HFF-Myc (cell line): ENCODE measurements at regions not wholly inside any gene's neighbourhood (a gene's known extent, or its start where the extent isn't known, plus 50 kb on each side); places are given as distances from the start of the nearest gene placed in this dataset.

Experiments
- DNase-seq: peaks from one replicate; pipeline ENCODE4 v3.0.0-alpha.2; 2011; ENCODE audit warnings: low read depth; ENCODE audit errors: extremely low read depth
- H3K4me3 ChIP-seq: replicated peaks from 2 replicates; pipeline ENCODE4 v1.5.1; 2011; ENCODE audit warnings: low read depth, mild to moderate bottlenecking, control low read depth, low read length
- CTCF ChIP-seq: IDR thresholded peaks from 2 replicates; pipeline ENCODE4 v1.5.1; 2012; ENCODE audit warnings: mild to moderate bottlenecking, low read depth, low read length, control low read depth; ENCODE audit errors: missing control alignments

DNA sequence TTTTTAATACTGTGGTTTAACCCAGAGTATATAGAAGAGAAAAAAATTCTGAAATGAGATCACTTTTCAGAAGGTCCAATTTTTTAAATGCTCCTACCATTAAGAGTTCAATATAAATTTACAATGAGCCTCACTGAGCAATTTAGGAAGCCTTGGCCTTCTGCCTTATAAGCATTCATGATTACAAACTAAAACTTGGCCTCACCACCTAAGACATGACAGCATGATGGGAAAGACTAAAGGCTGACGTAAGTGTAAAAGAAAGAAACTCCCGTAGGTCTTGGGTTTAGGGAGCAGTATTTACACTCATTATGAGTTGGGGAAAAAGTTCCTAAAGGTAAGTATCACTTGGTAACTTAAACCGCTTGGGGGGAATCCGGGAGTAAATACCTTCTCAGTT, 70.7 kb upstream of the ESRRG start:
- H3K4me3 ChIP-seq, result no peak overlapping the region
- no peak for DNase-seq
- TF ChIP-seq CTCF, result no peak

DNA sequence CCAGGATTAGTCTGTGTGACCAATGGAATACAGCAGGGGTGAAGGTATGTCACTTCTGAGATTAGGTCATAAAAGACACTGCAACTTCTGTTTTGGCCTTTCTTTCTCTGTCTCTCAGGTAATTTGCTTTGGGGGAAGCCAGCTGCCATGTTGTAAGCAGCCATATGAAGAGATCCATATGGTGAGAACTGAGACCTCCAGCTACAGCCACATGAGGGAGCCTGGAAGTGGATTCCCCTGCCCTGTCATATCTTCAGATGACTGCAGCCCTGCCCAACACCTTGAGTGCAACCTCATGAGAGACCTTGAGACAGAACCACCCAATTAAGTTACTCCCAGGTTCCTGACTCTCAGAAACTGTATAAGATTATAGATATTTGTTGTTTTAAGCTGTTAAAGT, 70.1 kb upstream of the ESRRG start:
- DNase-seq, result no peak

GRCh38 chr1:216788671-216789070, 65.4 kb upstream of the ESRRG start:
- H3K4me3 ChIP-seq, result no peak overlapping the region
- TF ChIP-seq CTCF, result no peak
- DNase-seq, result no peak

More for the DNA sequence above, 70.1 kb upstream of the ESRRG start:
- no peak for TF ChIP-seq CTCF
- no peak overlapping the region for H3K4me3 ChIP-seq

DNA sequence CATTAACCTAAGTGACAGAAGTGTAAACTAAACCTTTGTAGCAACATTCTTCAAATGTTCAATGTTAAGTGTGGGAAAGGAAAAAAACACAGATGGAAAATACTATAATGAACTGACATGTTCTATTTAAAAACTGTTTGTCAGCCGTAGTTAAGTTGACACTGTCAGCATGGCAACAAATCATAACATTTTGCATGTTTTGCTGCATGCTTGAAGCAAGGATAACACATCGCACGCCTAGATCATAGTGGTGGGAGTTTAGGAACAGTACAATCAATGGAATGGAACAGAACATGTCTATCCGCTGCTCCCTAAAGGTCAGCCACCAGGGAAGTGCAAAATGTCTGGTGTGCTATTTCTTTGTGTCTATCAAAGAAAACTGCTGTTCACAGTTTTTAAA, 62.5 kb upstream of the ESRRG start:
- H3K4me3 ChIP-seq, result no peak overlapping the region
- no peak for DNase-seq
- TF ChIP-seq CTCF, result no peak

- no peak overlapping the region for H3K4me3 ChIP-seq
- no peak for DNase-seq
- no peak for TF ChIP-seq CTCF
Observed at GRCh38 chr1:216785221-216785620, 62.0 kb upstream of the ESRRG start.

DNA sequence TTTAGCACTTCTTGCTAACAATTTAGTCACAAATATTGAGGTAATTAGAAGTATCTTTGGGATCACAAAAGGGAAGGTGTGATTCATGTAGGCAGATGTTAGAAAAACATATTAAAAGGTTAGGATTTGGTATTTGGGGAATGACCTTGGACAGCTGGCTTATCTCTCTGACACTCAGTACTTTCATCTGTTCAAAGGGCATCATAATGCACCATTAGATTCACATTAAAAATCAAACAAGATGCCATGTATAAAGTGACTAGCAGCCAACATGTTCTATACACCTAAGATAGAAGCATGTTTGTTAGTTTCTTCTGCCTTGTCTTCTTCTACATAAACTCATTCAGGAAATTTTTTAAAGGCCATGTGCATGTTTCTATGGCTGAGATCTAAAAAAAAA, 56.5 kb upstream of the ESRRG start:
- TF ChIP-seq CTCF, result no peak
- DNase-seq, result no peak
- H3K4me3 ChIP-seq, result no peak overlapping the region

DNA sequence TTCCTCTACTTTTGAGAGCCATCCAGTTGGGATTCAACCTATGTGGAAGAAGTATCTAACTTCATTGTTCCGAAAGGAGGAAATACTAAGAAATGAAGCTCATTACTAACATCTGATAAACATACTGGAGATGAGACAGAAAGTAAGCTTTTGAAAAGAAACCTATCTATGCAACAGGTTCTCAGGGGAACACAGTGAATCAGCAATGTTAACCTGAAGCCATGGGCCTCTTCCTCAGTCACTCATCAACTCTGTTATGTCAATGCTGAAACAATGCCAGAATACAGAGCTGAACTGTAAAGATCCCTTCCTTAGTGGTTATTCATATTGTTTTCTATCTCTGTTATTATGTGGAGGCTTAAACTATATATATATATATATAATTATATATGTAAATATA, 55.5 kb upstream of the ESRRG start:
- no peak overlapping the region for H3K4me3 ChIP-seq
- DNase-seq, result no peak
- TF ChIP-seq CTCF, result no peak
